GM19455 (cell line): ENCODE measurements at regions not wholly inside any gene's neighbourhood (a gene's known extent, or its start where the extent isn't known, plus 50 kb on each side); places are given as distances from the start of the nearest gene placed in this dataset.
"Not testable (repeated sequence)": the region's sequence is repeated elsewhere in the genome, so short reads cannot be mapped to it uniquely, and the experiment has no call there.

Source experiments
- ATAC-seq: cut with Tn5 transposase; IDR thresholded peaks from one replicate; pipeline ENCODE4 v1.9.1; 2021; ENCODE audit not compliant: unreplicated experiment

DNA sequence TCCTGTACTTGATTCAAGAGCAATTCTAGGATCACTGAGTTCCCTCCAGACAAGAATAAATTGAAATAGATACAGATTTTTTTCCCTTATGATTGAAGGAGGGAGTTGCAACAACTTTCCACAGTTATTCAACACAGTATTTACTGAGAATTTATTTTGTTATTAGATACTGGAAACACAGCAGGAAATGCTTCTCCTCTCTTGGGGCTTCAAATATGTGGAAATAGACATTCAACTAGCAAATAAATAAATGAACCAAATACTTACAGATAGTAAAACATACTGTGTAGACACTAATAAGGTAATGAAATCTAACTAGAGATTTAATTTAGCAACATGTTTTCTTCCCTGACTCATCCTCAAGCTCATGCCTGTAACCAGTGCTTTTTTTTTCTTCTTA lies 169.2 kb downstream of the LNPK start:
- ATAC-seq: no peak

DNA sequence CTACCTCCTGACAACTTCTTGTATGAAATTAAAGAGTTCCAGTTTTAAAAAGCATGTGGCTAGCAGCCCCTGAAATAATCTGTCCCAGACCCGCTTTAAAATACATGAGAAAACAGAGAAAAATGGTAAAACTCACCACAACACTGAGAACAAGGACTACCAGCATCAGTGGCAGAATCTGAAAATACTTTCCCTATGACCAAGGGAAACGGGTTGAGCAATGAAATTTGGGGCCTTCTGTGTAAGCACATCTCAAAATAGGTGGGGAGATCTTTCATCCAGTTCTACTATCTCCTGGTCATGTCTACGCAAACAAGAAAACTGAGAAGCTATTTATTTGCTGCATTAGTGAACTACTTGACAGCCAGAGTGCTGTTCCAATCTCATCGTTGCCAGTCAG lies 172.3 kb downstream of the LNPK start:
- ATAC-seq: no peak

DNA sequence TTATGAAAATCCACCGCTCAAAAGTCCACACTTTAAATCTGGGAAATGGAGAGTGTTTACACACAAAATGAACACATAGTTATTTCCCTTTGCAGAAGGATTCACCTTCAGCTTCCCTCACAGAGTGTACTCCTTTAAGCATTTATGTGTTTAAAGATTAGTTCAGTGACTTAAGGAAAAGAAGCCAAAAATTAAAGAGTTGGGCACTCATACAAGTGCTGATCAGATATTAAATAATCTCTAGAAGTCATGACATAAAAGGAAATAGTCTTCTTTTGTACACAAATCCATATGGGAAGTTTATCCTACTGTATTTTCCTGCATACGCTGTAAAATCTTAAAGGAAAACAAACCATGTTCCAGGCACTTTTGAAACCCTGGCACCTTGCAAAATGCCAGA lies 174.2 kb downstream of the LNPK start:
- ATAC-seq: no peak

DNA sequence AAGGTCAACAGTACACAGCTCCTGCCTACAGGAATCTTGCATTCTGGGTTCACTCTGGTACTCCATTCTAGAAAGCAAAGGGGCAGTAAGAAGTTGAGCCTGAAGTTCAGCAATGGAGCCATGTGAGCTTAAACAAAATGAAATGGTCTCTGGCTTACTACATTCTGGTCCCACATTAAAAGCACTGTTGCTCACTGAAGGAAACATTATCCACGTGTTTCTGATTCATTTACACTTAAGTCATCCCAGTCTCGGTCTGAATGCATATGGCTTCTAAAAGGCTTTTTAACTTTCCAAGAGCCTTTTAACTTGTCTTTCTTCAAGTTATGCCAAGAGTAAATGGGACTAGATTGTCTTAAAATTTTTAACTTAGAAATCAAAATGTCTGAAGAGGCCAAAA lies 177.8 kb downstream of the LNPK start:
- no peak for ATAC-seq

DNA sequence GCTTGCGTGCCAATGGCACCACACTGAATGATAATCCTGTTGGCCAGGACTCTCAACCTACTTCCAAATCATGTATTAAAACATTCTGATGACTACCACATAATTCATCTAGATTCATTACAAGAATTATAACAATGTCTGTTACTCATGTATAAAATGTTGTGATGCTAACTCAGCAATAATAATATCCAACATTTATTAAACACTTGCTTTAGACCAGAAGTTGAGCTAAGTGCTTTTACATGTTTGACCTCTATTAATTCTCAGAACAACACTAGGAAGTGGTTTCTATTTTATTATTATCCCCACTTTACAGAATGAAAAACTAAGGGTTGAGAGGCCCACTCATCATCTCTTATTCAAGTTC lies 178.4 kb downstream of the LNPK start:
- no peak for ATAC-seq

DNA sequence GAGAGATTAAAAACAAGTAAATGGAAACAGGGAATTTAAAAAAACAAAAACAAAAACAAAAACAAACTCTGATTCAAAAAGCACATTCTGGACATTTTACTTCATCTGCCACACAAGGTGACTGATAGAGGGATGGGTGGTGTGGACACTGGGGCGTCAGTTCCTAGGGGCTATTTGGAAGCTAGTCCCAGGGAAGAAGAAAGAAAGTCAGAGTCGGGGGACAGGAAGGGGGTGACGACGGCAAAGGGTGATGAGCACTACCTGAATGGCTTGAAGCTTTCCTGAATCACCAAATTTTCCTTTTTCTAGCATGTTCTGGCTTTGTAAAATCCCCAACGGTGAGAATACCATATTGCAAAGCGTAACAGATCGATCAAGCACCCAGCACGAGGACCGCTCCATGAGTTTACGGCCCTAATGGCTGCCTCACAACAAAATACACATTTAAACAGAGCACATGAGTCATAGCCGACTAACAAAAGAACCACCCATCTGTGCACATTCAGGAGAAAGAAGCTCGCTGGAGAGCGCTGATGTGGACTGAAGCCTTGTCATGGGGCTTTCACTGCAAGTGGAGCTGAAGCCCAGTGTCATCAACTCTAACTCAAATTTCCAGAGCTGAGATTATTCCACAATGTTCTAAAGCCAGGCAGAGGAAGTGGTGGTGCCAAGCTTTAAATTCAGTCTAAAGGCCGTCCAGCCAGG lies 178.9 kb downstream of the LNPK start:
- no peak for ATAC-seq

DNA sequence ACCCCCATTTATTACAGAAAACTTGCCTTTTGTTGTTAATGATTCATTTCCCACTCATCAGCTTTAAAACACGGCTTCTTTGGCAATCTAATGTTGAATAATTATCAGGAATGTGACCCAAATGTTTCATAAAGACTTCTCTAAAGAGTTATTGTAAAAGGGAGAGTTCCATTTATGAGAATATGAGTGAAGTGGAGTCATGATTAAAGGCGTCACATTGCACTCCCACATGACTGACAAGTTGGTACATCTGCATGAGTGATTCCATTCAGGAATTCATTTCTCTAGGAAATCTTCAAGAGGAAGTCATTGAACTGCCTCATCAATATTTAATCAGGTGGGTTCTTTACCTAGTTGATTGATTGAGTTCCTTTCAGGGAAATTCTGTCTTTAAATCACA lies 184.8 kb downstream of the LNPK start:
- ATAC-seq: no peak

DNA sequence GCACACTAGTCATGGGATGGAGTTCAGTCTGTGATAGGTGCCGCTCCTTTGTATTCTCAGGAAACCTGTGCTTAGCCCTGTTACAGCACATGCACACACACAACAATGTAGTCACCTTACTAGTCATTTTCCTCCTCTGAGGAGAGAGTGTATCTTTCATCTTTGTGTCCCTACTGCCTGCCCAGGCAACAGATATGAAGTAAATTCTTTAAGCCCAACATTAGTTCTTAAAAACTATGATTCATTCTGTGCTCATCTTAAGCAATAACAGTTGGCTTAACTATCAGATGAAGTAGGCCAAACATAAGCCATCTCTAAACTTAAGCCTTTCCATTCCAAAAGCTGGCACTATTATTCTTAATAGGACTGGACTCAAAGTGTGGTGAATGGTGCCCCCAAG lies 186.5 kb downstream of the LNPK start:
- ATAC-seq: no peak

DNA sequence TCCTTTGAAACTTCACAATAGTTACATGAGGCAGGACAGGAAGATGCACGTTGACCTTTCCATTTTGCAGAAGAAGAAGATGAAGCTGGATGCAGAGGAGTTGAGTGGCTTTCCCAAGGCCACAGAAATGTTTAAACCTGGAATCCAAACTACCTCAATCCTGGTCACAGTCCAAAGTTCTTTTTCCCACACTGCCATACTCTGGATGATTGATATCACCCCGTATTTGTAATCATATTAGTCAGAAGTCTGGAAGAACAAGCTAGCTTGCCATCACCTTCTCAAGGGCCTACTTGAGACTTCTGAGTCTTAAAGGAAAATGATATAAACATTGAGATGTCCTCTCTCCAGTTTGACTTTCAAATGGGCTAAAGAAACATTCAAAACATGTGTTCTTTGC lies 190.1 kb downstream of the LNPK start:
- no peak for ATAC-seq

DNA sequence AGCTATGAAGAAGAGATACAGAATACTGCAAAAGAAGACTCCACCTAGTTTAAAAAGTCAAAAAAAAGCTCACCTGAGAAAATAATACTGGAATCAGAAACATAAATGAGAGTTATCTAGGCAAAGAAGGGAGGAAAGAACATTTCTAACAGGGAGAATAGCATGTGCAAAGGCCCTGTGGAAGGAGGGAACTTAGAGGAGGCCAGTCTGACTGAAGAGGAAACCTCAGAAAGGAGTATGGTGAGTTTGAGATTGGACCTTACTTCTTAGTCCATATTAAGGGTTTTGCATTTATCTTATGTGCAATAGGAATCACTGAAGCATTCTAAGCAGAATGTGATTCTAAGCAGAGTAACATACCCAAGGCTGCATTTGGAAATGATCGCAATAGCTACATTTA lies 193.2 kb downstream of the LNPK start:
- no peak for ATAC-seq

DNA sequence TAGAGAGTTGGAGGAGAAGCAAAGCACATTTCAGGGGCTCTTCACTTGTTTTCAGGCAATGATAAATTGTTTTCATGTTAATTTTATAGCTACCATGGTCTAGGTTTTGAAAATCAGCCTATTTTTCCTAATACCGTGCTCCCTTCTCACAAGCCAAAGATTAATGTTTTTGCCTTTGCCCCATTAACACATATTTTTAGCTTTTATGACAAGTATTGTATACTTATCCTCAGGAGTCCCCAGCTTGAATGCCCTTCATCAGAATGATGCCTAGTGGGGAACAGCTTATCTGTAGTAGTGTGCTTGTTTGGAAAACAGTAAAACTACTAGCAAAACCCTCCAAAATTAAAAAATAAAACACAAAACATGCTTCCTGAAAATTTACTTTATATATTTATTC lies 194.0 kb downstream of the LNPK start:
- no peak for ATAC-seq

DNA sequence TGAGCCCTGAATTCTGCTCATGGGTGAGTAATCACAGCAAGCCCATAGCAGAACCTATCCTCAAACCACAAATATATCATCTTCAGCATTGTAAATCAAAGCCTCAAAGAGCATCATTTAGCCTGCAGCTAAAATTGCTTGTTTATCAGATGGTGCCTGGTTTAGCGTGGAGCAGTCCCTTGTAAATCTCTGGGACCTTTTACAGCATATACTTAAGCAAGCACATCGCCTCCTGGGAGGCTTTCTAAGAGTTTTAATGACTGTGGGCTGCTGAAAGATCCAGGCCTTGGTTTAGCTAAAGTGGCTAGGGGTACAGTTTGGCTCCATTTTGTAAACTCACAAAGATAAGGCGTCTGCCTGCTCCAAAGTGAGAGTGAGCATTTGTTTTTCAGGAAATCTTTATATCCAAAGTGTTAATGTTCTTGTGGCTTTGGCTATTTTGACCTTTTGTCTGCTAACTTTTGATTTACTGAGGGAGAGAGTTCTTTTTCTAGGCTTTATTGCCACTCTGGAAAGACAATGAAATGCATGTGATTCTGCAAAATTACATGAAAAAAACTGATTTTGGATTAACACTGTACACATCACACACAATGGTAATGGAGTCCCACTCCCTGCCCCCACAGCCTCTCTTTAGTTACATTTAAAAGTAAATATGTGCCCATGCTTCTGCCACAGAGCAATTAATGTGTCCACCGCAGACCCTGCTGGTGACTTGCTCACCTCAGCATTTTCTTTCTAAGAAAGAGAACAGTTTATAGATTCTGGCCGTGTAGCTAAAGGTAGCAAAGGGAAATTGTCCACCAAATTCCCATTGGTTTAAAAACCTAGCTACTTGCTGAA lies 194.8 kb downstream of the LNPK start:
- no peak for ATAC-seq

DNA sequence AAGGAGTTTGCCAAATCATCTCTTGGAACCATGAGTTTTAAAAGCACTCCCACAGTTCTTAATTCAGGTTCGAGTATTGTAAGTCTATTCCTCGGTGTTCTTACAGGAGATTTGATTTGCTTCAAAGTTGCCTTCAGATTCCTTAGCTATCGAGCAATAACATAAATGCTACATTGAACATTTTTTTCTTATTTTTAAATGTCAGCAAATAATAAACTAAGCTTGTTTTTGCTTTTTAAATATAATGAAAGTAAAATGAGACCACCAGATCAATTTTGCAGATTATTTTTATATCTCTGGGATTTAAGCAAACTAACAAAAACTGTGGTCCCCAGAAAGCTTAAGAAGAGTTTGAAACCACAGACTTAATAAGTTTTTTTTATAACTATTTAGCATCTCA lies 195.5 kb downstream of the LNPK start:
- ATAC-seq: no peak

DNA sequence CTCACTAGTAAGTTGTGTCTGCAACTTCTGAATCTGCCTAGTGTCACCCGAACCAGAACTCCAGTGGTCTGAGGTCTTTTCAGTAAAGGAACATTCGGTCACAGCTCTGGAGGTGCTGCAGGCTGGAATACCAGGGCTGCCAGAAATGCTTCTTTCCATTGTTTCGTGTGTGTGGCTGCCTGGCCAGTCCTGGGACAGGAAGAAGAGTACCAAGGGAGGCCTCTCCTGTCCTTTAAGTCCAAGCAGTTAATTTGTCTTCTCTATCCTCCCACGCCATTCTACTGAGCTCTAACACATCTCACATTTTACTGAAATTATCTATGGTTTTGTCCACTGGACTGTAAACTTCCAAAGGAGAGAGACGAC lies 196.0 kb downstream of the LNPK start:
- no peak for ATAC-seq

DNA sequence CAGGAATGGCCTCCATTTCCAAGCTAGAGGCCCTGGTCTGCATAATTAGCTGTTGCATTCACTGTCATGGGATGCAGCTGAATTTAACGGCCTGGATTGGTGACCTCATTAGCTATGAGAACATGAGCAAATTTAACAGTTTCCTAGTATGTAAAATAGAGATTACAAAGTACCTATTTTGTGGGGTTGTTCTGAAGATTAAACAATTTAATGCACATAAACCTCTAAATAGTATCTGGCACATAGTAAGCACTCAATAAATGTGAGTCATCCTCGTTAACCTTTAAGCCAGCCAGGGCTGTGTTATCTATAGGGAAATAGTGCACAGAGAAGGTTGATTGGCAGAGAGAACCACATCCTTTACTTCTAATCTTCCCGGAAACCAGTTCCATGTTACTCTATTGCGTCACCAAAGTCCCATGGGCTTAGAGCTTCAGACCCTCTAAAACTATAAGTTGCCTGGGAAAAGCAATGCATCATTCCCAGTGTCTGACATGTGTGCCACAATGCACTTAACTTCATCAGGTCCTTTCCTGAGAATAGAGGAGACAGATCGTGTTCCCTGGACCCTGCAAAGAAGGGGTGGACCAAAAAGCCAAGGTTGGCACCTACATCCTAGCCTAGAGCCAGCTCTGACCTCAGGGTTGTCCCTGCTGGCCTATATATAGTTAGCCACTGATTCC lies 196.5 kb downstream of the LNPK start:
- no peak for ATAC-seq

DNA sequence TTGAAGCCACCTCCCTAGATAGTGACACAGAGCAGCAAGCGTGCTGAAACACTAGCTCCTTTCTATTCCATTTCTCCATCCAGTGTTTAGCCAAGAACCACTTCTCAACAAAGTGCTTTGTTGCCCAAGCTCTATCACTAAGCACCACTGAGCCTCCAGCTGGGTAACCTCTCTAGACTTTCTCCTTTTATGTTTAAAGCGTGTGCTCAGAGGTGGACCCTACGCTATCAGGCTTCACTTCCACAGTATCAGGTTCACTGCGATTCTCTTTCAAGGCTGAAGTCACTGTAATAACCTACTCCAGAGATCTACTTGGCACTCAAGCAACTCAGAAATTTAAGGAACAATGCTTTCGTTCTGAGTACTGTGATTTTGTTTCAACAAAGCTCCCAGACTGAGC lies 197.9 kb downstream of the LNPK start:
- ATAC-seq: no peak

DNA sequence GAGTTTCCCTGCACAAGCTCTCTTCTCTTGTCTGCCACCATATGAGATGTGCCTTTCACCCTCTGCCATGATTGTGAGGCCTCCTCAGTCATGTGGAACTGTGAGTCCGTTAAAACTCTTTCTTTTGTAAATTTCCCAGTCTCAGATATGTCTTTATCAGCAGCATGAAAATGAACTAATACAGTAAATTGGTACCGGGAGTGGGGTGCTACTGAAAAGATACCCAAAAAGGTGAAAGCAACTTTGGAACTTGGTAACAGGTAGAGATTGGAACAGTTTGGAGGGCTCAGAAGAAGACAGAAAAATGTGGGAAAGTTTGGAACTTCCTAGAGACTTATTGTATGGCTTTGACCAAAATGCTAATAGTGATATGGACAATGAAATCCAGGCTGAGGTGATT lies 205.6 kb downstream of the LNPK start:
- ATAC-seq: not testable (repeated sequence)

DNA sequence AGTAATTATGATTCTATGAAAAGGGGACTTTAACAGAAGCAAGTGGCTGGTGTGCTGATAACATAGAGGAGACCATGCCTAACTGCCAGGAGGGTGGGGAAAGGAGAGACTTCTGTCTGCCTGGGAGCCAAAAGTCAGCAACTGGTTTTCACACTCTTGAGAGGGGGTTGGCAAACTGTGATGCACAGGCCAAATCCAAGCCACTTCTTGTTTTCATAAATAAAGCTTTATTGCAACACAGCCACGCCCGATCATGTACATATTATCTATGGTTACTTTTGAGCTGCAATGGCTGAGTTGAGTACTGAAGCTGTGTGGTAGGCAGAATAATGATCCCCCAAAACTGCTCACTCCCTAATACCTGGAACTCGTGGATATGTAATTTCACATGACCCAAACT lies 208.4 kb downstream of the LNPK start:
- ATAC-seq: no peak

DNA sequence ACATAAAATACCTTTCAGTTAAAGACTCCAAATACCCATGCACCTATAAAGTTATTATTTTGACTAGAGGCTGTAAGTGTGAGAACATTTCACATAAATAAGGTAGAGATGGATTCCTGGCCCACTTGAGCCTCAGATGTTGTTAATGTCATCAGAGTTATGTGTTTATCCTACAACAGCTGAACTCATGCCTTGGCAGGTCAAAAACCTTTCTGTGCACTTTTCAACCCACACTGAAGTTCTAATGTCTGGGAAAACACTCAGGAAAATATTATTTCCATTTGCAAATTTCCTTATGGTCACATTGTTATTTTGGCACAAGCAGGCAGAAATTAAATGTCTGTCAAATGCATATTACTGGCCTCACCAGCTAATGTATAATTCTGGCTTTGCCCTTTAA lies 209.2 kb downstream of the LNPK start:
- no peak for ATAC-seq

DNA sequence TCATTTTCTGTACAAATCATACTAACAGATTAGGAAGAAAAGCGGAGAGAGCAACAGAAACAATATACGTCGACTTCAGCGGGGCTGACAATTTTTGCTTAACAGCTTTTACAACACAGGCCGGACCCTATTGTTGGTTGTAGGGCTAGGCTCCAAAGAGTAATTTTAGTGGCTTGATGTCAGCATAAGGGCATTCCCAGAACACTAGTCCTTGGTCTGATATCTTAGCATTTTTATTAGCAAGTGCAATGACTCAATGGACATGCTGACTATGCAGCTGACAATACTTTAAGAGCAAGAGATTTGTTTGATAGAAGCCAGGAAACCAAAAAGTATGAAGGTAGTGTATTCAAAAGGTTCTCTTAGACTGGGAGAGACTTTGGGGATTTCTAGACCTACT lies 209.9 kb downstream of the LNPK start:
- ATAC-seq: no peak

DNA sequence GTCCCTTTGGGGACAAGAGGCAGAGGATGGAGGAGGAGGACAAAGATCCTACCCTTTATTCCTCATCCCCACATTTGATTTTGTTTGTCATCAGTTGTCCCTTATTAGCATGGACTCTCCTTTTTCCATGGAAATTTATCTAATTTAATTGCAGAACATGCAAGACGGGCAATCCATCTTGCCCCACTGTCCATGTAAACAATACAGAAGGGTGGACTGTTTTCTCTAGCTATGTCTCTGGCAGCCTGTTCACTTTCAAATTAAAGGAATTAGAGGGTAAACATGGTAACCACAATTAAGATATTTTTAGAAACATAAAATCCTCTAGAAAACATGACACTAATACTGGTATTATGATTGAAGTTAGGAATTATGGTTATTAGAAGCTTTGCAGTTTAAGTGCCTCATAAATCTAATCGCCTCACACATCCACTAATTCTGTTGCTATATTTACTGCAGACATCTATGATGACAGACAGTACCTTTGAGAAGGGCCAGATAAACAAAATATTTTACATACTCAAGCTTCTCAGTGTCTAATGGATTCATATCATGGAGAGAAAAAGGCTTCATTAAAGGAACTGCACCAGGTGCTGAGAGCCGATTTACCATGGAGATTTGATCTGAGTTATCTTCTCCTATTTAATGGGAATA lies 215.5 kb downstream of the LNPK start:
- ATAC-seq: no peak

DNA sequence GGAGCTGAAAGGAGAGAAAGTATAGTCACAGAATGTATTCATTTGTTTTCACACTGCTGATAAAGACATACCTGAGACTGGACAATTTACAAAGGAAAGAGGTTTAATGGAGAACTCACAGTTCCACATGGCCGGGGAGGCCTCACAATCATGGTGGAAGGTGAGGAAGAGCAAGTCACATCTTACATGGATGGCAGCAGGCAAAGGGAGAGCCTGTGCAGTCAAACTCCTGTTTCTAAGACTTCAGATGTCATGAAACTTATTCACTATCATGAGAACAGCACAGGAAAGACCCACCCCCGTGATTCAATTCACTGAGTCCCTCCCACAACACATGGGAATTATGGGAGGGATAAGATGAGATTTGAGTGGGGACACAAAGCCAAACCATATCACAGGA lies 224.7 kb downstream of the LNPK start:
- ATAC-seq: not testable (repeated sequence)
